Liver (tissue), 8 donors: ENCODE measurements at regions not wholly inside any gene's neighbourhood (a gene's known extent, or its start where the extent isn't known, plus 50 kb on each side); places are given as distances from the start of the nearest gene placed in this dataset.

ENCODE experiments used
- DNase-seq: peaks from one replicate; pipeline ENCODE4 v3.0.0-alpha.2; 2017; ENCODE audit warnings: low spot score
- H3K27ac ChIP-seq, 2 donors: one replicate each; pipeline ENCODE4 v1.7.0; 2013; ENCODE audit warnings: inconsistent platforms in 2 of 2, low read length in 2 of 2, control low read depth in 1 of 2, low read depth in 1 of 2, mild to moderate bottlenecking in 1 of 2
- H3K27me3 ChIP-seq, 4 donors: one replicate each; pipeline versions ENCODE4 v1.6.1 to v1.7.0; 2013; ENCODE audit warnings: low read length in 3 of 4, inconsistent platforms in 1 of 4, mild to moderate bottlenecking in 1 of 4, moderate library complexity in 1 of 4; ENCODE audit not compliant: control insufficient read depth in 4 of 4, insufficient read depth in 4 of 4
- H3K36me3 ChIP-seq, 4 donors: one replicate each; pipeline versions ENCODE4 v1.6.1 to v1.7.0; 2013; ENCODE audit warnings: low read length in 3 of 4, mild to moderate bottlenecking in 3 of 4, low read depth in 1 of 4, moderate library complexity in 1 of 4; ENCODE audit not compliant: control insufficient read depth in 4 of 4, insufficient read depth in 3 of 4
- H3K4me1 ChIP-seq, 4 donors: one replicate each; pipeline versions ENCODE4 v1.6.1 to v1.7.0; 2013; ENCODE audit warnings: low read length in 3 of 4, mild to moderate bottlenecking in 3 of 4, moderate library complexity in 1 of 4; ENCODE audit not compliant: control insufficient read depth in 4 of 4, insufficient read depth in 4 of 4
- H3K4me3 ChIP-seq, 3 donors: one replicate each; pipeline versions ENCODE4 v1.6.1 to v1.7.0; 2013; ENCODE audit warnings: low read length in 3 of 3, control low read depth in 1 of 3, low read depth in 1 of 3, mild to moderate bottlenecking in 1 of 3
- H3K9ac ChIP-seq, 2 donors: one replicate each; pipeline ENCODE4 v1.7.0; 2013; ENCODE audit warnings: low read length in 2 of 2, mild to moderate bottlenecking in 2 of 2, moderate library complexity in 2 of 2, control low read depth in 1 of 2, low read depth in 1 of 2
- H3K9me3 ChIP-seq, 4 donors: one replicate each; pipeline versions ENCODE4 v1.6.1 to v1.7.0; 2013; ENCODE audit warnings: low read length in 3 of 4; ENCODE audit not compliant: control insufficient read depth in 4 of 4
- ATF3 ChIP-seq: IDR thresholded peaks from 2 replicates; pipeline ENCODE4 v1.6.1; 2016; ENCODE audit warnings: antibody characterized with exemption
- EGR1 ChIP-seq, 2 donors: IDR thresholded peaks; 2 replicates each; pipeline ENCODE4 v1.6.1; 2016 to 2018; ENCODE audit warnings: antibody characterized with exemption in 2 of 2, low read depth in 2 of 2
- FOXA1 ChIP-seq: IDR thresholded peaks from 2 replicates; pipeline ENCODE4 v1.6.1; 2016; ENCODE audit warnings: antibody characterized with exemption
- FOXA2 ChIP-seq: IDR thresholded peaks from 2 replicates; pipeline ENCODE4 v1.6.1; 2016; ENCODE audit warnings: antibody characterized with exemption
- GABPA ChIP-seq, 2 donors: IDR thresholded peaks in 1 of 2; conservative IDR thresholded peaks in 1 of 2; 2 replicates each; pipeline ENCODE4 v1.6.1; 2016; ENCODE audit warnings: antibody characterized with exemption in 2 of 2, mild to moderate bottlenecking in 1 of 2, moderate library complexity in 1 of 2
- HNF4A ChIP-seq, 2 donors: conservative IDR thresholded peaks; 2 replicates each; pipeline ENCODE4 v1.6.1; 2016; ENCODE audit warnings: antibody characterized with exemption in 2 of 2, mild to moderate bottlenecking in 2 of 2
- HNF4G ChIP-seq: IDR thresholded peaks from 2 replicates; pipeline ENCODE4 v1.6.1; 2016; ENCODE audit warnings: antibody characterized with exemption
- JUND ChIP-seq, 2 donors: IDR thresholded peaks; 2 replicates each; pipeline ENCODE4 v1.6.1; 2016; ENCODE audit warnings: antibody characterized with exemption in 2 of 2
- NR2F2 ChIP-seq: IDR thresholded peaks from 2 replicates; pipeline ENCODE4 v1.6.1; 2016; ENCODE audit warnings: antibody characterized with exemption
- RAD21 ChIP-seq, 2 donors: IDR thresholded peaks; 2 replicates each; pipeline ENCODE4 v1.6.1; 2016; ENCODE audit warnings: antibody characterized with exemption in 2 of 2, mild to moderate bottlenecking in 2 of 2
- REST ChIP-seq: IDR thresholded peaks from 2 replicates; pipeline ENCODE4 v1.6.1; 2016; ENCODE audit warnings: antibody characterized with exemption, mild to moderate bottlenecking
- RXRA ChIP-seq, 2 donors: IDR thresholded peaks; 2 replicates each; pipeline ENCODE4 v1.6.1; 2017 to 2018; ENCODE audit warnings: antibody characterized with exemption in 2 of 2, mild to moderate bottlenecking in 1 of 2
- TAF1 ChIP-seq: conservative IDR thresholded peaks from 2 replicates; pipeline ENCODE4 v1.6.1; 2016; ENCODE audit warnings: antibody characterized with exemption, mild to moderate bottlenecking
- YY1 ChIP-seq: IDR thresholded peaks from 2 replicates; pipeline ENCODE4 v1.6.1; 2016; ENCODE audit warnings: antibody characterized with exemption, mild to moderate bottlenecking
- WGBS: extraction: QIAGEN DNeasy Blood & Tissue Kit; methylation state at CpG from one replicate; pipeline ENCODE4 v1.1.7; 2013; 5-methylcytosine and 5-hydroxymethylcytosine counted together
- TF ChIP-seq, protein P1 (sequence below): IDR thresholded peaks from 2 replicates; pipeline ENCODE4 v1.6.1; 2016; ENCODE audit warnings: antibody characterized with exemption
- TF ChIP-seq, protein P2 (sequence below): fragments of 150-350 bp; IDR thresholded peaks from 2 replicates; pipeline ENCODE4 v1.5.1; 2017; ENCODE audit warnings: improper control_type of control experiment, low read depth, low read length; ENCODE audit not compliant: missing input control
- donor health status: healthy.
- donor health status: healthy.
- donor health status: healthy.
- donor health status: healthy.
- donor health status: healthy.

- TF ChIP-seq TAF1 = no peak
- no peaks in the 10 kb centered on the region for H3K4me1 ChIP-seq
- no peak overlapping the region for H3K27ac ChIP-seq
- 77% methylated on average over 3 of the region's 3 CpGs for WGBS
- H3K9me3 ChIP-seq = no peaks in the 10 kb centered on the region
- no peaks in the 10 kb centered on the region for H3K36me3 ChIP-seq
- no peak overlapping the region for H3K4me3 ChIP-seq
- H3K9ac ChIP-seq = no peak overlapping the region
- no peak for DNase-seq
- H3K27me3 ChIP-seq = peaks cover 0 to 3% (median 0%) of the 10 kb centered on the region in 4 donors
Observed at GRCh38 chr3:148318240-148318639, 379.5 kb upstream of the AGTR1 start.

DNA sequence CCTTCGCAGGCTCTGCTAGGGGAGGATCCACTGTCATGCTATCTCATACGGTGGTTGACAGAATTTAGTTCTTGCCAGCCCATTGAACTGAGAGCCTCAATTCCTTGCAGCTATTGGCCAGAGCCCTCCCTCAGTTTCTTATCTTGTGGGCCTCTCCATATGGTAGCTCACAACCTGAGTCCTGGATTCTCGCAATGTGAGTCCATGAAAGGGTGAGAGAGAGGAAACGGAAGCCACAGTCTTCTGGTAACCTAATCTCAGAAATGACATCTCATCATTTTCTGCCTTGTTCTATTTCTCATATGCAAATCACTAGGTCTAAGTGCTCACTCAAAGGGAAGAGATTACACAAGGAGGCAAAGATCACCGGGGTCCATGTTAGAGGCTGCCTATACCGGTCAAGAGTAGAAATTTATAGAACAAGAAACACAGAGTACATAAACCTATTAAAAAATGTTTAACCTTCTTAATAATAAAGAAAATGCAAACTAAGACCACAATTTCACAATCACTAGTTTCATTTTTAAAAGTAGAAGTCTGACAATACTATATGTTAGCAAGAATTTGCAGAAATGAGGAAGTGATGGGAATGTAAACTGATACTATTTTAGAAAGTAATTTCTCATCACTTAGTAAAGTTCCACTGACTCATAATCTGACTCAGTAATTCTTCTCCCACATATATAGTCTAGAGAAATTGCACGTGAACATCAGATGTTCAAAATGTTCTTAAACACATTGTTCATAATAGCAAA, 378.4 kb upstream of the AGTR1 start:
- H3K4me3 ChIP-seq = no peak overlapping the region
- H3K27me3 ChIP-seq = peaks cover 0 to 3% (median 0%) of the 10 kb centered on the region in 4 donors
- TF ChIP-seq YY1 = no peak
- TF ChIP-seq EGR1 (IDR thresholded peaks at IDR 0.05; ENCODE audit: low read depth in 2 of 2) = no peak
- TF ChIP-seq RXRA (IDR thresholded peaks at IDR 0.05) = no peak
- no peak for TF ChIP-seq RAD21 (IDR thresholded peaks at IDR 0.05)
- TF ChIP-seq HNF4G = no peak
- TF ChIP-seq GABPA (IDR thresholded peaks at IDR 0.05 in 1 of 2, conservative IDR thresholded peaks at IDR 0.05 in 1 of 2) = no peak
- TF ChIP-seq NR2F2 = no peak
- TF ChIP-seq, protein P1, sequence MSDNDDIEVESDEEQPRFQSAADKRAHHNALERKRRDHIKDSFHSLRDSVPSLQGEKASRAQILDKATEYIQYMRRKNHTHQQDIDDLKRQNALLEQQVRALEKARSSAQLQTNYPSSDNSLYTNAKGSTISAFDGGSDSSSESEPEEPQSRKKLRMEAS = no peak
- TF ChIP-seq ATF3 = no peak
- no peak for TF ChIP-seq REST
- no peak for TF ChIP-seq FOXA2
- TF ChIP-seq, protein P2, sequence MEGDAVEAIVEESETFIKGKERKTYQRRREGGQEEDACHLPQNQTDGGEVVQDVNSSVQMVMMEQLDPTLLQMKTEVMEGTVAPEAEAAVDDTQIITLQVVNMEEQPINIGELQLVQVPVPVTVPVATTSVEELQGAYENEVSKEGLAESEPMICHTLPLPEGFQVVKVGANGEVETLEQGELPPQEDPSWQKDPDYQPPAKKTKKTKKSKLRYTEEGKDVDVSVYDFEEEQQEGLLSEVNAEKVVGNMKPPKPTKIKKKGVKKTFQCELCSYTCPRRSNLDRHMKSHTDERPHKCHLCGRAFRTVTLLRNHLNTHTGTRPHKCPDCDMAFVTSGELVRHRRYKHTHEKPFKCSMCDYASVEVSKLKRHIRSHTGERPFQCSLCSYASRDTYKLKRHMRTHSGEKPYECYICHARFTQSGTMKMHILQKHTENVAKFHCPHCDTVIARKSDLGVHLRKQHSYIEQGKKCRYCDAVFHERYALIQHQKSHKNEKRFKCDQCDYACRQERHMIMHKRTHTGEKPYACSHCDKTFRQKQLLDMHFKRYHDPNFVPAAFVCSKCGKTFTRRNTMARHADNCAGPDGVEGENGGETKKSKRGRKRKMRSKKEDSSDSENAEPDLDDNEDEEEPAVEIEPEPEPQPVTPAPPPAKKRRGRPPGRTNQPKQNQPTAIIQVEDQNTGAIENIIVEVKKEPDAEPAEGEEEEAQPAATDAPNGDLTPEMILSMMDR = no peak
- TF ChIP-seq TAF1 = no peak
- TF ChIP-seq HNF4A (conservative IDR thresholded peaks at IDR 0.05) = no peak
- TF ChIP-seq JUND (IDR thresholded peaks at IDR 0.05) = no peak
- TF ChIP-seq FOXA1 = no peak
- H3K27ac ChIP-seq = no peak overlapping the region
- no peaks in the 10 kb centered on the region for H3K4me1 ChIP-seq
- no peak overlapping the region for H3K9ac ChIP-seq
- no peak for DNase-seq
- H3K9me3 ChIP-seq = no peaks in the 10 kb centered on the region
- 70% methylated on average over 7 of the region's 7 CpGs for WGBS
- H3K36me3 ChIP-seq = no peaks in the 10 kb centered on the region
